Heart right ventricle (tissue), 16 donors: ENCODE measurements at regions not wholly inside any gene's neighbourhood (a gene's known extent, or its start where the extent isn't known, plus 50 kb on each side); places are given as distances from the start of the nearest gene placed in this dataset.

ENCODE experiments used
- ATAC-seq, 8 donors: fragments of 200-7000 bp; cut with Tn5 transposase; one replicate each; pipeline ENCODE4 v1.9.1; 2020; ENCODE audit warnings: mild to moderate bottlenecking in 8 of 8, moderate library complexity in 8 of 8, moderate number of reproducible peaks in 1 of 8
- DNase-seq, 2 donors: peaks; one replicate each; pipeline ENCODE4 v3.0.0-alpha.2; 2020
- H3K27ac ChIP-seq, 10 donors: fragments of 200-600 bp; sonication (generic) in 2 of 10; one replicate each; pipeline versions ENCODE4 v1.5.0 to v1.8.0; 2020 to 2022; ENCODE audit warnings: mild to moderate bottlenecking in 3 of 10
- H3K27me3 ChIP-seq, 7 donors: fragments of 200-600 bp; one replicate each; pipeline ENCODE4 v1.8.0; 2021 to 2022; ENCODE audit warnings: mild to moderate bottlenecking in 2 of 7
- H3K36me3 ChIP-seq, 9 donors: fragments of 200-600 bp; sonication (generic) in 1 of 9; one replicate each; pipeline versions ENCODE4 v1.5.0 to v1.8.0; 2020 to 2022; ENCODE audit warnings: mild to moderate bottlenecking in 2 of 9
- H3K4me1 ChIP-seq, 9 donors: fragments of 200-600 bp; sonication (generic) in 1 of 9; one replicate each; pipeline versions ENCODE4 v1.5.0 to v1.8.0; 2020 to 2022; ENCODE audit warnings: mild to moderate bottlenecking in 4 of 9
- H3K4me3 ChIP-seq, 10 donors: fragments of 200-600 bp; sonication (generic) in 2 of 10; one replicate each; pipeline versions ENCODE4 v1.5.0 to v1.8.0; 2020 to 2022; ENCODE audit warnings: mild to moderate bottlenecking in 7 of 10, moderate library complexity in 2 of 10
- H3K9me3 ChIP-seq, 11 donors: fragments of 200-600 bp in 10 of 11; sonication (generic) in 2 of 11; one replicate each; pipeline versions ENCODE4 v1.5.0 to v1.8.0; 2013 to 2022; ENCODE audit warnings: mild to moderate bottlenecking in 2 of 11, control low read depth in 1 of 11, moderate library complexity in 1 of 11
- WGBS, 2 donors: extraction: QIAGEN DNeasy Blood & Tissue Kit; methylation state at CpG; one replicate each; pipeline ENCODE4 v1.1.7; 2013; ENCODE audit warnings: inconsistent platforms in 1 of 2; 5-methylcytosine and 5-hydroxymethylcytosine counted together
- intact Hi-C, 10 donors: fragments of 100-400 bp; cut with DNase I; formaldehyde crosslinking; loops; one replicate each; pipeline versions ENCODE4 v1.11.1 to v1.14.2; 2022
- TF ChIP-seq, protein P1 (sequence below), 9 donors: fragments of 200-600 bp; sonication (generic) in 2 of 9; IDR thresholded peaks; one replicate each; pipeline versions ENCODE4 v1.5.0 to v1.8.0; 2021 to 2022; ENCODE audit warnings: antibody characterized with exemption in 9 of 9, mild to moderate bottlenecking in 5 of 9, moderate library complexity in 1 of 9
- donor health status: Arrhythmogenic right ventricular cardiomyopathy.
- donor health status: ischemic (EF 13 %, LVEDD 7.1; RV severe dilation, severe dysfunction).
- donor health status: healthy with polysubstance abuse.
- donor health status: DM: no; HTN: yes; CAD: no.
- donor health status: DM: no; HTN: no; CAD: no.
- donor health status: ischemic (EF 25% LVEDD 6.9; RV normal size, moderate dysfunction).
- donor health status: ischemic (EF 25% LVEDD 5.7; RV mildly dilated, moderate dysfunction).
- donor health status: healthy.
- donor health status: DM: yes; HTN: yes; CAD: no.
- donor health status: Ischemic cardiomyopathy.
- donor health status: ischemic (EF 35%, LVEDD 5.7; RV mildly dilated, moderate dysfunction).
- donor health status: nonischemic (EF 11% LVEDD 7.7; RV severe dilation, severe dysfunction).
- donor health status: DM: yes; HTN: yes; CAD: no.
- donor health status: PGD.
- donor health status: ischemic (EF 29% LVEDD 5.4; RV normal size, mild dysfunction).
- donor health status: nonischemic (EF 23%, LVEDD 6.1; RV moderate dilation, normal function).

DNA sequence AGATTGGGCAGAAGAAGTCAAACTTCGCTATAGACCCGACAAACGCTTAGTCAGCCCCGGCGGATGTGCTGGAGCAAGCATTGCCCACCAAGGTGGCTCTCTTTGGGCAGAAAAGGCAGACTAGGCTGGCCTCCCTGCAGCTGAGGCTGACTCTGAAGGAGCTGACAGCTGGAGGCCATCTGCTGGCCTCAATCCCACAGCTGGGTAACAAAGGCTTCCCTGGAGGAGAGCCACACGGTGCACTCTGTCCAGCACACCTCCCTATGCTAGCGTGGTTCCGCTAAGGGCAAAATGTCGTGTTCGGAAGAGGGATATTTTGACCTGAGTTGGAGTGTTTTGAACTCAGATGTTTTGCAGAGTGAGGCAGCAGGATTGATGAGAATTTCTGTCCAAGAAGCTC lies 103.5 kb upstream of the PTCH1 start:
- Histone ChIP-seq H3K4me3 (no peak overlapping the region), H3K27me3 (peaks cover 0 to 28% (median 0%) of the 10 kb centered on the region in 7 donors), H3K4me1 (no peaks in the 10 kb centered on the region), H3K27ac (no peak overlapping the region), H3K36me3 (no peaks in the 10 kb centered on the region), H3K9me3 (peaks cover 0 to 11% (median 0%) of the 10 kb centered on the region in 11 donors)
- 87 to 90% methylated on average over 10 of the region's 10 CpGs for WGBS, 2 donors
- DNase-seq: no peak
- intact Hi-C loops: loop anchor here in 1 of 10 donors (10.0 kb wide), 1 partner anchor 106 kb away; the partner anchor contains the start of gene PTCH1
- ATAC-seq: no peak
- TF ChIP-seq, protein P1, sequence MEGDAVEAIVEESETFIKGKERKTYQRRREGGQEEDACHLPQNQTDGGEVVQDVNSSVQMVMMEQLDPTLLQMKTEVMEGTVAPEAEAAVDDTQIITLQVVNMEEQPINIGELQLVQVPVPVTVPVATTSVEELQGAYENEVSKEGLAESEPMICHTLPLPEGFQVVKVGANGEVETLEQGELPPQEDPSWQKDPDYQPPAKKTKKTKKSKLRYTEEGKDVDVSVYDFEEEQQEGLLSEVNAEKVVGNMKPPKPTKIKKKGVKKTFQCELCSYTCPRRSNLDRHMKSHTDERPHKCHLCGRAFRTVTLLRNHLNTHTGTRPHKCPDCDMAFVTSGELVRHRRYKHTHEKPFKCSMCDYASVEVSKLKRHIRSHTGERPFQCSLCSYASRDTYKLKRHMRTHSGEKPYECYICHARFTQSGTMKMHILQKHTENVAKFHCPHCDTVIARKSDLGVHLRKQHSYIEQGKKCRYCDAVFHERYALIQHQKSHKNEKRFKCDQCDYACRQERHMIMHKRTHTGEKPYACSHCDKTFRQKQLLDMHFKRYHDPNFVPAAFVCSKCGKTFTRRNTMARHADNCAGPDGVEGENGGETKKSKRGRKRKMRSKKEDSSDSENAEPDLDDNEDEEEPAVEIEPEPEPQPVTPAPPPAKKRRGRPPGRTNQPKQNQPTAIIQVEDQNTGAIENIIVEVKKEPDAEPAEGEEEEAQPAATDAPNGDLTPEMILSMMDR (IDR thresholded peaks at IDR 0.05): no peak

DNA sequence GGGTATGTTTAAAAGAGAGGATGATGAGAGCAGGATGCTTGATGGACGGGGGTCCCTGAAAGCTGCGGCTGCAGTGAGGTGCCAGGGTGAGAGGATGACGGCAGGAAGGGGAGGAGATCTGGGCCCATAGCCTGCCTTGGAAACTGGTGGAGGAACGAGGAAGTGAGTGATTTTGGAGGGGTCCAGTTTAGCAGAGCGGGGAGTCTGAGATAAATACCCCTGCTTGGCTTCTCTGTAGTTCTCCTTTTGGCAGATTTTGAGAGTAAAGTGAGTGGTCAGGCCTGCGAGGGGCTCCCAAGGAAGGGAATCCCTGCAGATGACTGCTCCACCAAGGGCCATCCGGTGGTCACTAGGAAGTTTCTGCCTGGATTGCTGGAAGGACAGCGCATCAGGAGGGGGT lies 98.5 kb upstream of the PTCH1 start:
- TF ChIP-seq, protein P1 (IDR thresholded peaks at IDR 0.05): no peak
- H3K36me3 ChIP-seq: no peaks in the 10 kb centered on the region

DNA sequence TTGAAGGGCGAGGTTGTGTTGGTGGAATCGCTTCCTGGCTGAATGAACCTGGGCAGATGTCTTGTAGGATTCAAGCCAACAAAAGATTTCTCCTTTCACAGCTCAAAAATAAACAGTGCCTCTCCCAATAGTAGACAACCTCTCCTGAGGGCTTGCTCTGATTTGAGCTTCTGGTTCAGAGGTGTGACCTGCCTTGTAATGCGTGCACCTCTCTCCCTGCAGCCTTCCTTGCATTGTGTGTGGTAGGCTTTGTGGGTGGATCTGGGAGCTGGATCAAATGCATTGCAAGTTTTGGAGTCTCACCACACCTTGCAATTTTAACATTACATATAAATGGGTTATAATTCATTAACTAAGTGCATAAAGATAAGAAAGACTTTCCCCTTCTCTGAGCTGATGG lies 96.9 kb upstream of the PTCH1 start:
- peaks cover 0 to 12% (median 0%) of the 10 kb centered on the region in 11 donors for H3K9me3 ChIP-seq
- no peaks in the 10 kb centered on the region for H3K36me3 ChIP-seq
- intact Hi-C loops: no loop called here
- H3K27ac ChIP-seq: no peak overlapping the region
- H3K4me1 ChIP-seq: no peaks in the 10 kb centered on the region
- ATAC-seq (no peak), DNase-seq (no peak)
- 94 to 97% methylated on average over 3 of the region's 3 CpGs for WGBS, 2 donors
- no peak overlapping the region for H3K4me3 ChIP-seq
- TF ChIP-seq, protein P1 (IDR thresholded peaks at IDR 0.05): no peak
- H3K27me3 ChIP-seq: peaks cover 0 to 43% (median 0%) of the 10 kb centered on the region in 7 donors

More for the DNA sequence above, 98.5 kb upstream of the PTCH1 start:
- no peaks in the 10 kb centered on the region for H3K4me1 ChIP-seq
- peaks cover 0 to 12% (median 0%) of the 10 kb centered on the region in 11 donors for H3K9me3 ChIP-seq
- 72 to 81% methylated on average over 8 of the region's 8 CpGs for whole genome bisulfite sequencing, 2 donors
- DNase-seq (no peak), ATAC-seq (no peak)
- peaks cover 0 to 43% (median 0%) of the 10 kb centered on the region in 7 donors for H3K27me3 ChIP-seq
- no peak overlapping the region for H3K4me3 ChIP-seq
- no peak overlapping the region for H3K27ac ChIP-seq
- intact Hi-C loops: no loop called here

DNA sequence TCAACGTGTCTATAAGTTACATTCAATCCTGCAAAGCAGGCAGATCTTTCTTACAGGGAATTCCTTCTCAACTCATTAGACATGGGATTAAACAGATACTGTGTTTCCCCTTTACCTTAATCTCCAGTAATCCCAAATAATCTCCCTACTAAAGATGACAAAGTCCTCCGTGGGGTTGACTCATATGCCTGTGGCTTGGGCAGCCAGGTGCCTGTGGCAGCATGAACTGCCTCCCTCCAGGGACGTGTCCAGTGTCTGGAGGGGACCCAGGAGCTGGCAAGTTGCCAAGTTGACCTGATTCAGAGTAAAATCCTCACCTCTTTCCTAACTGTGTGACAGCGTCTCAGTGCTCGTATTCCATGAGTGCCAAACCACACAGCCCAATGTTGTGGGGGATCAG lies 94.6 kb upstream of the PTCH1 start:
- 58 to 68% methylated on average over 5 of the region's 5 CpGs for whole genome bisulfite sequencing, 2 donors
- intact Hi-C loops: no loop called here
- peaks cover 0 to 12% (median 0%) of the 10 kb centered on the region in 11 donors for H3K9me3 ChIP-seq

More for the DNA sequence above, 94.6 kb upstream of the PTCH1 start:
- DNase-seq: no peak
- Histone ChIP-seq H3K4me1 (no peaks in the 10 kb centered on the region), H3K27ac (no peak overlapping the region), H3K4me3 (no peak overlapping the region), H3K27me3 (peaks cover 0 to 26% (median 0%) of the 10 kb centered on the region in 7 donors), H3K36me3 (no peaks in the 10 kb centered on the region)
- no peak for ATAC-seq
- TF ChIP-seq, protein P1 (IDR thresholded peaks at IDR 0.05): no peak
